Natural killer cell treated with Interleukin-12 subunit alpha and Interleukin-12 subunit beta and Interleukin-15 and Interleukin-18, amount 100 ng/mL, for 72 hours (primary cell): ENCODE measurements at regions not wholly inside any gene's neighbourhood (a gene's known extent, or its start where the extent isn't known, plus 50 kb on each side); places are given as distances from the start of the nearest gene placed in this dataset.
"Not testable (repeated sequence)": the region's sequence is repeated elsewhere in the genome, so short reads cannot be mapped to it uniquely, and the experiment has no call there.

ENCODE experiments used
- ATAC-seq, 2 donors: fragments of 150-1000 bp; cut with Tn5 transposase in 1 of 2; sonication (Bioruptor Pico), chemical (Tn5 transposase) in 1 of 2; 2 replicates each; pipeline ENCODE4 v1.10.0; 2021
- DNase-seq: peaks from one replicate; pipeline ENCODE4 v3.0.0; 2022; ENCODE audit warnings: low spot score
- H3K27ac Mint-ChIP-seq, 2 donors: 1 replicate in 1 of 2; 2 replicates in 1 of 2; pipeline ENCODE4 v1.8.0; 2022; ENCODE audit warnings: mixed read lengths in 2 of 2, mild to moderate bottlenecking in 1 of 2, moderate library complexity in 1 of 2
- H3K27me3 Mint-ChIP-seq, 2 donors: 1 replicate in 1 of 2; 2 replicates in 1 of 2; pipeline ENCODE4 v1.8.0; 2022; ENCODE audit warnings: mixed read lengths in 2 of 2
- H3K36me3 Mint-ChIP-seq: one replicate; pipeline ENCODE4 v1.8.0; 2022; ENCODE audit warnings: mixed read lengths
- H3K4me1 Mint-ChIP-seq, 2 donors: 1 replicate in 1 of 2; 2 replicates in 1 of 2; pipeline ENCODE4 v1.8.0; 2022; ENCODE audit warnings: low read depth in 2 of 2, mixed read lengths in 2 of 2, mild to moderate bottlenecking in 1 of 2
- H3K4me3 Mint-ChIP-seq: one replicate; pipeline ENCODE4 v1.8.0; 2022; ENCODE audit warnings: mixed read lengths
- H3K9me3 Mint-ChIP-seq: 2 replicates; pipeline ENCODE4 v1.8.0; 2022; ENCODE audit warnings: mixed read lengths

- Mint-ChIP-seq H3K36me3 (peaks cover 83% of the 10 kb centered on the region), H3K9me3 (peaks cover 80% of the 10 kb centered on the region), H3K4me1 (peaks cover 2 to 11% of the 10 kb centered on the region in 2 donors)
- H3K27me3 Mint-ChIP-seq, H3K27ac Mint-ChIP-seq, DNase-seq, ATAC-seq, H3K4me3 Mint-ChIP-seq: not testable (repeated sequence)
Observed at GRCh38 chrY:10958122-10958521, 1430.4 kb downstream of the TSPY10 start.

- ATAC-seq (no peak), DNase-seq (no peak)
- Mint-ChIP-seq H3K36me3 (peaks cover 94% of the 10 kb centered on the region), H3K4me3 (no peak overlapping the region), H3K27me3 (no peaks in the 10 kb centered on the region), H3K4me1 (peaks cover 0 to 4% of the 10 kb centered on the region in 2 donors), H3K9me3 (peaks cover 76% of the 10 kb centered on the region), H3K27ac (no peak overlapping the region)
Observed at GRCh38 chrY:10973422-10973821, 1445.7 kb downstream of the TSPY10 start.

GRCh38 chrY:10986655-10987054, 1459.0 kb downstream of the TSPY10 start:
- no peak overlapping the region for H3K27ac Mint-ChIP-seq
- DNase-seq = no peak

GRCh38 chrY:10987626-10988025, 1459.9 kb downstream of the TSPY10 start:
- ATAC-seq = peak in 1 of 2 donors; percentile 66
- Mint-ChIP-seq H3K9me3 (peaks cover 76% of the 10 kb centered on the region), H3K4me1 (peaks cover 0 to 3% of the 10 kb centered on the region in 2 donors), H3K27ac (no peak overlapping the region), H3K4me3 (no peak overlapping the region), H3K36me3 (peaks cover 100% of the 10 kb centered on the region), H3K27me3 (no peaks in the 10 kb centered on the region)
- no peak for DNase-seq

More at GRCh38 chrY:10986655-10987054, 1459.0 kb downstream of the TSPY10 start:
- Mint-ChIP-seq H3K9me3 (peaks cover 78% of the 10 kb centered on the region), H3K27me3 (no peaks in the 10 kb centered on the region), H3K36me3 (peaks cover 100% of the 10 kb centered on the region), H3K4me1 (peaks cover 0 to 3% of the 10 kb centered on the region in 2 donors), H3K4me3 (no peak overlapping the region)
- peak in 1 of 2 donors; percentile 37 for ATAC-seq

- no peak overlapping the region for H3K4me3 Mint-ChIP-seq
- no peaks in the 10 kb centered on the region for H3K27me3 Mint-ChIP-seq
- peaks cover 54% of the 10 kb centered on the region for H3K9me3 Mint-ChIP-seq
- ATAC-seq = no peak
- no peaks in the 10 kb centered on the region for H3K4me1 Mint-ChIP-seq
- H3K27ac Mint-ChIP-seq = no peak overlapping the region
- DNase-seq = no peak
- H3K36me3 Mint-ChIP-seq = peaks cover 100% of the 10 kb centered on the region
Observed at GRCh38 chrY:10993955-10994354, 1466.3 kb downstream of the TSPY10 start.

- not testable (repeated sequence) for H3K4me3 Mint-ChIP-seq, H3K4me1 Mint-ChIP-seq, H3K27me3 Mint-ChIP-seq, H3K27ac Mint-ChIP-seq, DNase-seq
- ATAC-seq = peak; percentile 75 to 81
- Mint-ChIP-seq H3K36me3 (peaks cover 81% of the 10 kb centered on the region), H3K9me3 (peaks cover 36% of the 10 kb centered on the region)
Observed at GRCh38 chrY:10999715-11000114, 1472.0 kb downstream of the TSPY10 start.

GRCh38 chrY:11014229-11014628, 1486.5 kb downstream of the TSPY10 start:
- H3K27ac Mint-ChIP-seq, H3K4me1 Mint-ChIP-seq, H3K4me3 Mint-ChIP-seq, H3K27me3 Mint-ChIP-seq, DNase-seq: not testable (repeated sequence)
- Mint-ChIP-seq H3K36me3 (peaks cover 92% of the 10 kb centered on the region), H3K9me3 (peaks cover 84% of the 10 kb centered on the region)
- peak in 1 of 2 donors; percentile 56 for ATAC-seq

- no peaks in the 10 kb centered on the region for H3K27me3 Mint-ChIP-seq
- no peak overlapping the region for H3K4me3 Mint-ChIP-seq
- H3K4me1 Mint-ChIP-seq = no peaks in the 10 kb centered on the region
- ATAC-seq (peak in 1 of 2 donors; percentile 56), DNase-seq (no peak)
- H3K27ac Mint-ChIP-seq = no peak overlapping the region
- H3K36me3 Mint-ChIP-seq = peaks cover 91% of the 10 kb centered on the region
- peaks cover 72% of the 10 kb centered on the region for H3K9me3 Mint-ChIP-seq
Observed at GRCh38 chrY:11022734-11023133, 1495.1 kb downstream of the TSPY10 start.

- H3K36me3 Mint-ChIP-seq = peaks cover 27% of the 10 kb centered on the region
- no peak for DNase-seq
- H3K4me3 Mint-ChIP-seq = no peak overlapping the region
- H3K9me3 Mint-ChIP-seq = peaks cover 25% of the 10 kb centered on the region
- no peaks in the 10 kb centered on the region for H3K4me1 Mint-ChIP-seq
- H3K27ac Mint-ChIP-seq = no peak overlapping the region
- H3K27me3 Mint-ChIP-seq = no peaks in the 10 kb centered on the region
- no peak for ATAC-seq
Observed at GRCh38 chrY:11044234-11044883, 1516.7 kb downstream of the TSPY10 start.

GRCh38 chrY:11063486-11063885, 1535.8 kb downstream of the TSPY10 start:
- H3K27me3 Mint-ChIP-seq = no peaks in the 10 kb centered on the region
- no peak for ATAC-seq
- no peaks in the 10 kb centered on the region for H3K9me3 Mint-ChIP-seq
- DNase-seq = no peak
- no peaks in the 10 kb centered on the region for H3K36me3 Mint-ChIP-seq
- H3K4me3 Mint-ChIP-seq = no peak overlapping the region
- no peaks in the 10 kb centered on the region for H3K4me1 Mint-ChIP-seq
- H3K27ac Mint-ChIP-seq = no peak overlapping the region

GRCh38 chrY:11063960-11064359, 1536.3 kb downstream of the TSPY10 start:
- H3K9me3 Mint-ChIP-seq = no peaks in the 10 kb centered on the region
- no peaks in the 10 kb centered on the region for H3K36me3 Mint-ChIP-seq
- H3K4me1 Mint-ChIP-seq = no peaks in the 10 kb centered on the region

GRCh38 chrY:11064376-11064775, 1536.7 kb downstream of the TSPY10 start:
- Mint-ChIP-seq H3K27me3 (no peaks in the 10 kb centered on the region), H3K9me3 (no peaks in the 10 kb centered on the region), H3K4me3 (no peak overlapping the region), H3K36me3 (no peaks in the 10 kb centered on the region), H3K27ac (no peak overlapping the region), H3K4me1 (no peaks in the 10 kb centered on the region)
- DNase-seq = no peak
- no peak for ATAC-seq

More at GRCh38 chrY:11063960-11064359, 1536.3 kb downstream of the TSPY10 start:
- no peak overlapping the region for H3K27ac Mint-ChIP-seq
- no peak for ATAC-seq
- no peak overlapping the region for H3K4me3 Mint-ChIP-seq
- no peak for DNase-seq
- no peaks in the 10 kb centered on the region for H3K27me3 Mint-ChIP-seq

- no peaks in the 10 kb centered on the region for H3K4me1 Mint-ChIP-seq
- ATAC-seq = no peak
- H3K36me3 Mint-ChIP-seq = no peaks in the 10 kb centered on the region
- no peak overlapping the region for H3K27ac Mint-ChIP-seq
- no peak overlapping the region for H3K4me3 Mint-ChIP-seq
- DNase-seq = no peak
- H3K9me3 Mint-ChIP-seq = no peaks in the 10 kb centered on the region
- H3K27me3 Mint-ChIP-seq = no peaks in the 10 kb centered on the region
Observed at GRCh38 chrY:11069271-11069670, 1541.6 kb downstream of the TSPY10 start.

- Mint-ChIP-seq H3K27me3 (no peaks in the 10 kb centered on the region), H3K36me3 (no peaks in the 10 kb centered on the region)
Observed at GRCh38 chrY:11070250-11071113, 1542.8 kb downstream of the TSPY10 start.

More at GRCh38 chrY:11070250-11071113, 1542.8 kb downstream of the TSPY10 start:
- DNase-seq = no peak
- Mint-ChIP-seq H3K9me3 (no peaks in the 10 kb centered on the region), H3K4me1 (no peaks in the 10 kb centered on the region), H3K4me3 (no peak overlapping the region), H3K27ac (no peak overlapping the region)
- no peak for ATAC-seq
